Kidney epithelial cell (primary cell): ENCODE measurements at regions not wholly inside any gene's neighbourhood (a gene's known extent, or its start where the extent isn't known, plus 50 kb on each side); places are given as distances from the start of the nearest gene placed in this dataset.

Experiments used
- DNase-seq: peaks from one replicate; pipeline ENCODE4 v3.0.0-alpha.2; 2010; ENCODE audit warnings: low read depth
- H3K27me3 ChIP-seq: 2 replicates; pipeline ENCODE4 v1.6.0; 2011; ENCODE audit warnings: low read length; ENCODE audit not compliant: control insufficient read depth, insufficient read depth
- H3K36me3 ChIP-seq: 2 replicates; pipeline ENCODE4 v1.5.1; 2011; ENCODE audit warnings: low read length; ENCODE audit not compliant: control insufficient read depth, insufficient read depth
- H3K4me3 ChIP-seq: 2 replicates; pipeline ENCODE4 v1.5.1; 2011; ENCODE audit warnings: low read depth, mild to moderate bottlenecking, control low read depth, low read length
- TF ChIP-seq, protein P1 (sequence below): IDR thresholded peaks from 2 replicates; pipeline ENCODE4 v1.5.1; 2011; ENCODE audit warnings: mild to moderate bottlenecking, moderate library complexity, low read length, control low read depth, inconsistent platforms; ENCODE audit not compliant: insufficient read depth, poor library complexity, severe bottlenecking

DNA sequence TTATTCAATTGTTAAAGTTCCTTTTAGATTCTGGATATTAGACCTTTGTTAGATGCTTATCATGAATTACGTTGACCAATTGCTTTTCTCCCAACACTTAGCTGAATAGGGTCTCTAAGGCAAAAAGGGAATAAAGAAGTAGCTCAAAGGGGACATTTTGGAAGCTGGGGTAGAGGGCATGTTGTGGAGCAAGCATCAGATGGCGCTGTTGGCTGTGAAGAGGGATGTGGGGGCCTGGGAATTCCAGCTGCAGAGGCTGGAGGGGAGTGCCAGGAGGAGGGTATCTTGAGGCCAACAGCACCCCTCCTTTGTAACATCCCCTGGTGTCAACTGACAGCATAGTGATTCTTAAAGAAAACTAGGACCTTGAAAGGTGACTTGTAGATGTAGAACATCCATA, 198.2 kb downstream of the ADCYAP1 start:
- no peak overlapping the region for H3K4me3 ChIP-seq
- no peak for DNase-seq
- no peaks in the 10 kb centered on the region for H3K36me3 ChIP-seq
- TF ChIP-seq, protein P1, sequence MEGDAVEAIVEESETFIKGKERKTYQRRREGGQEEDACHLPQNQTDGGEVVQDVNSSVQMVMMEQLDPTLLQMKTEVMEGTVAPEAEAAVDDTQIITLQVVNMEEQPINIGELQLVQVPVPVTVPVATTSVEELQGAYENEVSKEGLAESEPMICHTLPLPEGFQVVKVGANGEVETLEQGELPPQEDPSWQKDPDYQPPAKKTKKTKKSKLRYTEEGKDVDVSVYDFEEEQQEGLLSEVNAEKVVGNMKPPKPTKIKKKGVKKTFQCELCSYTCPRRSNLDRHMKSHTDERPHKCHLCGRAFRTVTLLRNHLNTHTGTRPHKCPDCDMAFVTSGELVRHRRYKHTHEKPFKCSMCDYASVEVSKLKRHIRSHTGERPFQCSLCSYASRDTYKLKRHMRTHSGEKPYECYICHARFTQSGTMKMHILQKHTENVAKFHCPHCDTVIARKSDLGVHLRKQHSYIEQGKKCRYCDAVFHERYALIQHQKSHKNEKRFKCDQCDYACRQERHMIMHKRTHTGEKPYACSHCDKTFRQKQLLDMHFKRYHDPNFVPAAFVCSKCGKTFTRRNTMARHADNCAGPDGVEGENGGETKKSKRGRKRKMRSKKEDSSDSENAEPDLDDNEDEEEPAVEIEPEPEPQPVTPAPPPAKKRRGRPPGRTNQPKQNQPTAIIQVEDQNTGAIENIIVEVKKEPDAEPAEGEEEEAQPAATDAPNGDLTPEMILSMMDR: no peak
- no peaks in the 10 kb centered on the region for H3K27me3 ChIP-seq

DNA sequence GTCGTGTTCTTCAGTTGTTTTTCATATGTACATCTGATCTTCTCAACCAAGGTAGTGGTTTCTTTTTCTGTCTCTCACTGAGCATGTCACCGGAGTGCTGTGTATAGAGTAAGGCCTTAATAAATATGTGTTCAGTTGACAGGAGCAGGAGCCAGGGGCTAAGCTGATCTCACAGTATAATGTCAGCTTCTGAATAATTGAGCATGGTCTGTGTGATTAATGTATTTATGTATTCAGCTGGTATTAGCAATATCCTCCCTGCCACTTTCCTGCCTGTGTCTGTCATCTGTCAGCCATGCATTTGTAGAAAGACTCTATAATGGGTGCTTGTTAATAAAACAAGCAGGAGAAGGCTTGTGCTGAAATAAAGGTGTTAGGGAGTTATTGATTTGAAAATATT, 198.9 kb downstream of the ADCYAP1 start:
- DNase-seq: no peak
- Histone ChIP-seq H3K36me3 (no peaks in the 10 kb centered on the region), H3K4me3 (no peak overlapping the region), H3K27me3 (no peaks in the 10 kb centered on the region)
- TF ChIP-seq, protein P1: no peak

DNA sequence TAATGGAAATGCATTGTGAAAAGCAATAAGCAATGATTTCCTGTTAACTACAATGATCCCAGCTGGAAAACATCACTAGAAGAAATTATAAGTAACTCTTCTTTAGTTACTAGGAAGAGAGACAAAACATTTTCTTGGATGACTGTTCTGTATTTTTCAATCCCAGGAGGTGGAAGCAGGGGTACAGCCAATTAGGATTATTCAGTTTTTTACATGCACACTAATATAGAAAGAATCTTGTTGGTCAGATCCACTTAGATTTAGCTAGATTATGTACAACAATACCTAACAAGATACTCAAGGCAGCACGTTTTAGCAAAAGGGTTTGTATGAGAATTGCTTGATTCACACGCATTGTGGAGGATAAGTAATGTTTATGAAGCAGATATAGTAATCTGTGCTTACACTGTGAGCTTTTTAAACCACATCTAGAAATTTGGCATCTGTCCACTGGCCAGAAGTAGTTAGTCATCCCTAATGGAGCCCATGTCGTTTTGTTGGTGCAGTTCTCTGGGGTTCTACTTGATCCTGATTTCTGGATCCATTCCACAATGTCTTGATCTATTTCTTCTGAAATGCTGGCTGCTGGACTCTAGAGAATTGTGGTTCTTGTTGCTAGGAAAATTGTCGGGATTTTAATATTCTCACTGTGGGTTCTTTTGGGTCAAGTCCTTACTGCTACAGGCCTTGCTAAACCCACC, 199.7 kb downstream of the ADCYAP1 start:
- DNase-seq: no peak
- H3K36me3 ChIP-seq: no peaks in the 10 kb centered on the region
- H3K27me3 ChIP-seq: no peaks in the 10 kb centered on the region
- H3K4me3 ChIP-seq: no peak overlapping the region
- TF ChIP-seq, protein P1: no peak

DNA sequence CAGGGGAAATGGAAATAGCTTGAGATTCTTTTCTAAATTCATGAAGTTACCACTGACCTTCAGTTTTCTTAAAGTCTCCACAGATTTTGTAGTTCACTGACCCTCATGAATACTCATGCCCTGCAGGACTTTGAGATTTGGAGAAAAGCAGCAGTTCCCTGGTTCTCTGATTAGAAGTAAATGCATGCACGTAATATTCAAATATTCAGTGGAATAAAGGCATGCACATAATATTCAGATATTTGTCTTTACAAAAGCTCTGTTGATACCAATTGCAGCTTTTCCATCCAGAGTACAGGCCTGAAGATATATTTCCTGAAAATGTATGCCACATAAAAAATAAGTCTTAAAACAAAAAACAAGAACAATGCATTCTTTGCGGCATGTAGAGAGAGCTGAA, 219.8 kb downstream of the ADCYAP1 start:
- Histone ChIP-seq H3K27me3 (no peaks in the 10 kb centered on the region), H3K4me3 (no peak overlapping the region), H3K36me3 (no peaks in the 10 kb centered on the region)
- no peak for DNase-seq
- TF ChIP-seq, protein P1: no peak

DNA sequence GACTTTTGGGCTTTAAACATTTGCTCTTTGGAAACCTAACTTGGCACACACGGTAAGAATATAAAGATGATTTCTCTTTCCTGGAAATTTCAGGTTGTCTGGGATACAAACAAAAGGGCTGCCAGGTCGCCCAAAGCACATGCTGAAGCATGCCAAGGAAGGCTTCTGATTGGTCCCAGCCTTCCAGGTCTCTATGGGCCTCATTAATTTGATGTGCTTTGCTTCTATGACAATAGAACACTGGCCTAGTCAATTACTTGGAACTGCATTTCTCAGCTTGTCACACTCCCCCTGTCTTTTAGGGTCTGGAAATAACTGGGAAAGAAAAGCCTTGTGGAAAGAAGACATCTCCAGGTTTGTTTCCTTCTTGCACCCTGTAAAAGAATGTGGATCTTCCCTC, 228.9 kb downstream of the ADCYAP1 start:
- TF ChIP-seq, protein P1: no peak
- Histone ChIP-seq H3K4me3 (no peak overlapping the region), H3K36me3 (no peaks in the 10 kb centered on the region), H3K27me3 (no peaks in the 10 kb centered on the region)
- DNase-seq: no peak

DNA sequence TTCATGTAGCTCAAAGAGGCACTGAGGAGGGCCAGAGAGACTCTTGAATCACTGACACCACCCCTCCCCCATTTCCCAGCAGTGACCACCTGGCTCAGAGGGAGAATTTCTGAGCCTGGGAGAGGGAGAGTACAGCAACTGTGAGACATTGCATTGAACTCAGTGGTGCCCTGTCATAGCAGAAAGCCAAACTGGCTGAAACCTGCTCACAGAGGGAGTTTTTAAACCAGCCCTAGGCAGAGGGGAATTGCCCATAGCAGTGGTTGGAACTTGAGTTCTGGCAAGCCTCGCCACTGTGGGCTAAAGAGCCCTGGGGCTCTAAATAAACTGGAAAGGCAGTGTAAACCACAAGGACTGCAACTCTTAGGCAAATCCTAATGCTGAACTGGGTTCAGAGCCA, 243.1 kb downstream of the ADCYAP1 start:
- TF ChIP-seq, protein P1: no peak

More for the DNA sequence above, 243.1 kb downstream of the ADCYAP1 start:
- Histone ChIP-seq H3K4me3 (no peak overlapping the region), H3K27me3 (no peaks in the 10 kb centered on the region), H3K36me3 (no peaks in the 10 kb centered on the region)
- no peak for DNase-seq
